GM13977 (cell line): ENCODE measurements at regions not wholly inside any gene's neighbourhood (a gene's known extent, or its start where the extent isn't known, plus 50 kb on each side); places are given as distances from the start of the nearest gene placed in this dataset.

Source experiments
- DNase-seq: peaks from one replicate; pipeline ENCODE4 v3.0.0; 2012; ENCODE audit warnings: low spot score
- in situ Hi-C: fragments of 300-500 bp; cut with MboI; formaldehyde crosslinking; loops from one replicate; pipeline ENCODE4 v1.12.0; 2022; ENCODE audit warnings: low sequenced_read_pairs, low pct_unique_long_range_greater_than_20kb, mixed read lengths, inconsistent platforms; ENCODE audit not compliant: unreplicated experiment
- TF ChIP-seq, protein P1 (sequence below): IDR thresholded peaks from 2 replicates; pipeline ENCODE4 v1.5.1; 2012; ENCODE audit warnings: mild to moderate bottlenecking, control low read depth; ENCODE audit not compliant: insufficient read depth; ENCODE audit errors: extremely low read depth, missing control alignments

DNA sequence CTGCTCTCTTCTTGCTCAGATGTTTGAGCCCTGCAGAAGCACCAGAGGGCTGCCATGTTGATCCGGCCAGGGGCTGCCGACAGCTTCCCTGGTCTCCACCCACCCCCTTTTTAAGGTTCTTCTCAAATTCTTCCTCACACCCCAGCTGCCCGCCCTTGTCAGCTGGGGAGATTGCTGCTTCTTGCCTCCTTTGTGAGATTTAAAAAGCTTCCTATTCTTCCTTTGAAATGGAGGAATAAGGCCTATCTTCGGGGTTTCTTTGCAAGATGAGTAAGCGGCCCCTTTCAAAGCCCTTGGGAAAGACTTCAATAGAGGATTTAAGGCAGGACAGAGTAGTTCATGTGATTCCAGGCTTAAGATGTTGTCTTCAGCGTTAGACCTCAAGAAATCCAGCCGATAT lies 211.9 kb upstream of the SHH start:
- TF ChIP-seq, protein P1, sequence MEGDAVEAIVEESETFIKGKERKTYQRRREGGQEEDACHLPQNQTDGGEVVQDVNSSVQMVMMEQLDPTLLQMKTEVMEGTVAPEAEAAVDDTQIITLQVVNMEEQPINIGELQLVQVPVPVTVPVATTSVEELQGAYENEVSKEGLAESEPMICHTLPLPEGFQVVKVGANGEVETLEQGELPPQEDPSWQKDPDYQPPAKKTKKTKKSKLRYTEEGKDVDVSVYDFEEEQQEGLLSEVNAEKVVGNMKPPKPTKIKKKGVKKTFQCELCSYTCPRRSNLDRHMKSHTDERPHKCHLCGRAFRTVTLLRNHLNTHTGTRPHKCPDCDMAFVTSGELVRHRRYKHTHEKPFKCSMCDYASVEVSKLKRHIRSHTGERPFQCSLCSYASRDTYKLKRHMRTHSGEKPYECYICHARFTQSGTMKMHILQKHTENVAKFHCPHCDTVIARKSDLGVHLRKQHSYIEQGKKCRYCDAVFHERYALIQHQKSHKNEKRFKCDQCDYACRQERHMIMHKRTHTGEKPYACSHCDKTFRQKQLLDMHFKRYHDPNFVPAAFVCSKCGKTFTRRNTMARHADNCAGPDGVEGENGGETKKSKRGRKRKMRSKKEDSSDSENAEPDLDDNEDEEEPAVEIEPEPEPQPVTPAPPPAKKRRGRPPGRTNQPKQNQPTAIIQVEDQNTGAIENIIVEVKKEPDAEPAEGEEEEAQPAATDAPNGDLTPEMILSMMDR = no peak
- DNase-seq = no peak
- in situ Hi-C loops = no loop called here

DNA sequence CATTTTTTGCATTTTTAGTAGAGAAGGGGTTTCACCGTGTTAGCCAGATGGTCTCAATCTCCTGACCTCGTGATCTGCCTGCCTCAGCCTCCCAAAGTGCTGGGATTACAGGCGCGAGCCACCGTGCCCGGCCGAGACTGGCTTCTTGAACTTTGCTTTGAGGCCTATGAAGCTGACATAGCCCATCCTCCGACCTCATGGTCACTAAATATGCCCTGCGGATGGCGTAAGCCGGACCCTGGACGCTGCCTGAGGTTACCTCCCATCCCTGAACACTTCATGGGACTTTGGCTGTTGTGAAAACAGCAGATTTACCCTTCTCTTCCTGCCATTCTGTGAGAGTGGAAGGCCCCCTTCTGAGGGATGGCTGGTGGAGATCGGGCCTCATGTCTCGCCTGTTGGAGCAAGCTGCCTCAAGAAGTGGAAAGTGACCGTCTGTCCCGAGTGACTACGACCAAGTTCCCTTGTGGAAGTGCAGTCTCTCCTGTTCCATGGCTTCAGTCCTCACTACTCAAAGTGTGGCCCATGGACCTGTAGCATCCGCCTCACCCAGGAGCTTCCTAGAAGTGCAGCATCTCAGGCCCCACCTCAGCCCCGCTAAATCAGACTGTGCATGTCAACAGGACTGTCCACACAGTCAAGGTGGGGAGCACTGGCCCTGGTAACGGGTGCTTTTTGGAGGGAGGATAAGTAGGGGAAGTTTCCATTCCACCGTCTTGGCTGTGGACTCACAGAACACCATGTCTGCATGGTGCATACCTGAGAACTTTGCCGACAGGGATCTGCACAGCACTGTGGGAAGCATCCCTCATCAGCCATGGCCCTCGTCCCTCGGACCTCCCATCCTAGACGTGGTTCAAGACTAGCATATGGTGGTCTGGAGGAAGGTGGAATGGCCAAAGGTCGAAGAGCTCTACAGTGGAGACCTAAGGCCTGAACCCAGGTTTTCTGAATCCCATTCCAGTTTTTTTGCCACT lies 210.5 kb upstream of the SHH start:
- TF ChIP-seq, protein P1 = no peak
- DNase-seq = no peak
- in situ Hi-C loops = no loop called here

DNA sequence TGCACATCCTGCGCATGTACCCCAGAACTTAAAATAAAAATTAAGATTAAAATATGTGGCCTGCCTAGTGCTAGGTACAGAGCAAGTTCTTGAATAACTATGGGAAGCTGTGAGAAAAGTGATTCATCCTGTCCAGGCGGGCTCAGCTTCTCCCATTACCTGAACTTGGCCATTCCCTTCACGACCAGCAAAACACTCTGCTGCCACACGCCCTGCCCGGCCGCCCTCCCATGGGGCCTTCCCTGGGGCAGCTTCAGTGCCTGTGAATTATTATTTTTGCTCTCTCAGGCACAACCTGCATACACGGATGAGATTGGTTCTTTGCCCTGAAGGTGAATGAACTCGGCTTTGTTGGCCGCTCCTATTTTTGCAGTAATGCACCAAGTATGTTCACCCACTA lies 209.2 kb upstream of the SHH start:
- TF ChIP-seq, protein P1 = no peak
- in situ Hi-C loops = no loop called here
- DNase-seq = no peak

DNA sequence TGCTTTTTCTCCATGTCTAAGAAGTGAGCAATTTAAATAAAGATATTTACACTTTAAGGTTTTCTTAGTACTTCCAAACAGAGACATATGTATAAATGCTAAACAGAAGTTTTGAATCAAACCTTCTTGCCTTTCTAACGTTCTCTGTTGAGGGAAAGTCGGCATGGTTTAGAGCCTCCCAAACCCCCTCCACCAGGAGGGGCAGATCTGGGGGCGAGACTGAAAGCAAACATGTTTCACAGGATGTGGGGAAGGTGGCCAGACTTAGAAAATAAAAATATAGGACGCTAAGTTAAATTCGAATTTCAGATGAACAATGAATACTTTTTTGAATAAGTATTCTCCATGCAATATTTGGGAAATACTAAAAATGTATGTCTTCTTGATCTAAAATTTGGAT lies 208.3 kb upstream of the SHH start:
- DNase-seq = no peak
- TF ChIP-seq, protein P1 = no peak
- in situ Hi-C loops = no loop called here

DNA sequence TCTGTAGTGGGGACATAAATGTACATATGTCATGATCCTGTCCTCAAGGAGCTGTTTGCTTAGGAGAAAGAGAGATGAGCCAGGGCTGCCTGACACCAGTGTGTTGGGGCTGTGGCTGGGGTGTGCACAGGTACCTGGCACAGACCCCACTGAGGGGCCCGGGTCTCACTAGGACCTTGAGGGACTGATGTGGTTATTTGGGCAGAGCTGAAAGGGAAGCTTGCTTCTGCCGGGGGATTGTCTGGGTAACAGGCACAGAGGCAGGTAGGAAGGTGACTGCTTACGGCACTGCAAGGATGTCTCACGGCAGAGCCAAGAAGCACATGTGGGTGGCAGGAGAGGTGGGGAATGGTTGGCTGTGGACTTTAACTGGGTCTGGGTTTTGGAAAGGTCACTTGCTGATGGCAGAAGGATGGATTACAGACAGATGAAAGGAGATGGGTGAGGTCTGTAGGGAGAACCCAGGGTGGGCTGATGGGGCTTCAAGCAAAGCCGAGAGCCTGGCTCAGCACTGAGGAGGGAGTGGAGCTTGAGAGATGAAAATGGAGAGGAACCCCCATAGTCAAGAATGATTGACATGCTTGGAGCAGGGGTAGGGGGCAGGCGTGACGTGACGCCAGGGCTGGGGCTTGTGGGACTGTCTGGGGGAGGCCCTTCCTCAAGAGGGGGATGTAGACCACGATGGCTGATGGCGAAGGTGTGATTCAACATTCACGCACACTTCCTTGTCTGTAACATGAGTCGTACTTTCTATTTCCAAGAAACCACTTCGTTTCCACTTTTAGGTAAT lies 207.7 kb upstream of the SHH start:
- TF ChIP-seq, protein P1 = no peak
- in situ Hi-C loops = no loop called here
- no peak for DNase-seq

DNA sequence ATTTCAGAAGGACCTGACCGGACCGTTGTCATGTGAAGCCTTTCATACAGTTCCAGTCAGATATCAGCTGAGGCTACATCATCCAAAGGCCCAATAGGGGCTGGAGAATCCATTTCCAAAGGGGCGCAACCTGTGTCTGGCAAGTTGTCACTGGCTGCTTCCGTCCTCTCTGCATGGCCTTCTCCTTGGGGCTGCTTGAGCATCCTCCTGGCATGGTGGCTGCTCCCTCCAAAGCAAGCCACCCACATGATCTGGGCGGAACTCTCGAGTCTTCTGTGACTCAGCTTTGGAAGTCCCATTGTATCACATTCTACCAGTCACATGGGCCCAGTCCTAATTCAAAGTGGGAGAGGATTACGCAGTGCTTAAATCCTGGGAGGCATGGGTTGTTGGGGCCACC lies 207.0 kb upstream of the SHH start:
- in situ Hi-C loops = no loop called here
- no peak for DNase-seq
- TF ChIP-seq, protein P1 = no peak
